LNCaP clone FGC (cell line): ENCODE measurements at regions not wholly inside any gene's neighbourhood (a gene's known extent, or its start where the extent isn't known, plus 50 kb on each side); places are given as distances from the start of the nearest gene placed in this dataset.
"Not testable (repeated sequence)": the region's sequence is repeated elsewhere in the genome, so short reads cannot be mapped to it uniquely, and the experiment has no call there.

Source experiments
- DNase-seq: peaks from one replicate; pipeline ENCODE4 v3.0.0-alpha.2; 2011; ENCODE audit warnings: low read depth
- H3K4me3 ChIP-seq: 2 replicates; pipeline ENCODE4 v1.5.1; 2011; ENCODE audit warnings: mild to moderate bottlenecking, low read depth, low read length, control low read depth
- TF ChIP-seq, protein P1 (sequence below): IDR thresholded peaks from 2 replicates; pipeline ENCODE4 v1.5.1; 2012; ENCODE audit warnings: mild to moderate bottlenecking; ENCODE audit not compliant: control insufficient read depth, insufficient read depth; ENCODE audit errors: extremely low read depth

DNA sequence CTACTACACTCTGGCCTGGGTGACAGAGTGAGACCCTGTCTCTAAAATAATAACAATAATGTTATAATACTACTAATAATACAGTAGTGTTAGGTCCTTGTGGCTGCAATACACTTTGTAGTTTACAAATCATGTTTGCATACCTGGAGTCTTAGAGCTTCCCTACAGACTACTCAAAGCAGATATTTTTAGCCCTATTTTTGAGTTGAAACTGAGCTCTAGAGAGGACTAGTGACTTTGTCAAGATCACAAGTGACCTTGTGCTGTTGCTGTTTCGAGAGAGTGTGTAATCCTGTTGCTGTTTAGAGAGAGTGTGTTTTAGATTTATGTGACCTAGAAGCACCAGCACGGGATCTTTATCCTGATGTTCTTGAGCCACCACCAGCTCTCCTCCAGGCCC is 105.3 kb upstream of the RNU6-1 start:
- no peak for DNase-seq
- no peak overlapping the region for H3K4me3 ChIP-seq
- TF ChIP-seq, protein P1, sequence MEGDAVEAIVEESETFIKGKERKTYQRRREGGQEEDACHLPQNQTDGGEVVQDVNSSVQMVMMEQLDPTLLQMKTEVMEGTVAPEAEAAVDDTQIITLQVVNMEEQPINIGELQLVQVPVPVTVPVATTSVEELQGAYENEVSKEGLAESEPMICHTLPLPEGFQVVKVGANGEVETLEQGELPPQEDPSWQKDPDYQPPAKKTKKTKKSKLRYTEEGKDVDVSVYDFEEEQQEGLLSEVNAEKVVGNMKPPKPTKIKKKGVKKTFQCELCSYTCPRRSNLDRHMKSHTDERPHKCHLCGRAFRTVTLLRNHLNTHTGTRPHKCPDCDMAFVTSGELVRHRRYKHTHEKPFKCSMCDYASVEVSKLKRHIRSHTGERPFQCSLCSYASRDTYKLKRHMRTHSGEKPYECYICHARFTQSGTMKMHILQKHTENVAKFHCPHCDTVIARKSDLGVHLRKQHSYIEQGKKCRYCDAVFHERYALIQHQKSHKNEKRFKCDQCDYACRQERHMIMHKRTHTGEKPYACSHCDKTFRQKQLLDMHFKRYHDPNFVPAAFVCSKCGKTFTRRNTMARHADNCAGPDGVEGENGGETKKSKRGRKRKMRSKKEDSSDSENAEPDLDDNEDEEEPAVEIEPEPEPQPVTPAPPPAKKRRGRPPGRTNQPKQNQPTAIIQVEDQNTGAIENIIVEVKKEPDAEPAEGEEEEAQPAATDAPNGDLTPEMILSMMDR, result no peak

DNA sequence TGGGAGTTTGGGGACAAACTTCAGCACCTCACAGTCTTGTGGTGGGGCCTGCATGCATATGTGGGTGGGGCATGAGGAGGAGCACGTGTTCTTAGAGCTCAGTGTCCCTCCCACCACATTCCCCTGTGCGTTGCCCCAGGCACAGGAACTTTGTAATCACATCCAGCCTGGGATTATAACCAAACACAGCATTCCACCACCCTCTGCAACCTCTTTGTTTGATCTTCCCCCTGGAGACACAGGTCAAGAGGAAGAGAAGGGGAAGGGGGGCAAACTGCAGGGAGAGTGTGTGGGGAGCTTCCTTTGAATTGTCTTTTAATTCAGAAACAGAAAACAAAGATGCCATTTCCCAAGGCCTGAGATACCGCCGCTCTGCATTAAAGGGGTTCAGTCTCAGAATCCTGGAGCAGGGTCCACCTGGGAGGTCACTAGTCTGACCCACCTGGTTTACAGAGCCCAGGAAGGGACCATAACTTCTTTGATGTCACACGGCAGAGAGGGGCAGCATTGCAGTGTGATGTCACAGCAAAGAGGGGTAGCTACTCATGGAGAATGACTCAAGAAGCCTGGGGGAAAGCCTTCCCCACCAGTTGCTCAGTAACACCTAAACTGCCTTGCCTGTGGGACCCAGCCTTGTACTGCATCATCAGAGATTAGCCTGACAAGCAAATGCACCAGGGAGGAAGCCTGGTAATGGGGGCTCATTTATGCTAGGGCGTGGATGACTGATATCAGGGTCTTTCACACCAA is 106.3 kb upstream of the RNU6-1 start:
- no peak overlapping the region for H3K4me3 ChIP-seq
- TF ChIP-seq, protein P1, result no peak
- no peak for DNase-seq

DNA sequence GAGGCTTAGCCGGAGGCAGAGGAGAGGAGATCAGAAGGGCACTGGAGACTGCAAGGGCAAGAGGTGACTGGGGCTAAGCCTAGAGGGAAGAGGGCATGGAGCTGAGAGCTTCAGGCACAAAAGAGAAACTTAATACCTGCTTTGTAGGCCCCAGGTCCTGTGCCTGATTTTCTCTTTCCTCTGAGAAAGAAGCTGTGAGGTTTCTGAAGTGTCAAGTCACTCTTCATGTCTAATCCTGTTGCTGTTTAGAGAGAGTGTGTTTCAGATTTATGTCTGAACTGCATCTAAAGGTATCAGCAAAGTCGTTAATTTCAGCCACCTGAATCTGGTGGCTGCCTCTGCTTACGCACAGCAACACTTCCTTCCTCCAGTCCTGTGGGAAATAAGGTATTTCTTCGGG is 106.9 kb upstream of the RNU6-1 start:
- TF ChIP-seq, protein P1, result no peak
- DNase-seq, result no peak
- no peak overlapping the region for H3K4me3 ChIP-seq

DNA sequence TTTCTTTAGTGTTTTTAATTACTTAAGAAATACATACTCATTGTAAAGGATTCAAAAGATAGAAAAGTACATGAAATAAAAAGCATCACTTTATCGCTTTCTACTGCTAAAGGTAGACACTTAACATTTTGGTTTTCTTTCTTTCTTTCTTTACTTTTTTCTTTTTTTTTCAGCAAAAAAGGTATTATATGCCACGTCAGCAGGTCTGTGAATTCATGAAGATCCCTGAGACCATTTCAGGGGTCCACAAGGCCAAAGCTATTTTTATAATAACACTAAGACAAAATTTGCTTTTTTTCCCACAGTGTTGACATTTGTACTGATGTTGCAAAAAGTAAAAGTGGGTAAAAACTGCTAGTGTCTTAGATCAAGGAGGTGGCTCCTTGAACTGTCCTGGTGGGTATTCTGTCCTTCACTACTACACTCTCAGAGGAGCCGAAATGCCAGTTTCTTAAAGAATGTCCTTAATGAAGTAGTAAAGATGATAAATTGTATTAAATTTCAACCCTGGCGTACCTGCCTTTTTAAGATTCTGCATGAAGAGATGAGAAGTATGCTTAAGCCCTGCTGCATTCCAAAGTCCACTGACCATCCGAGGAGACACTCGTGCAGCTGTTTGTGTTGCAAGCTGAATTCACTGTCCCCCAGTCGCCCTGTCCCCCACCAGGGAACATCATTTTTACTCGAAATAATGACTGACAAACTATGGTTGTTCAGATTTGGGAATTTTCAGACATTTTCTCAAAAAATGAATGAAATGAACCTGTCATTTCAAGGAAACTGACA is 106.7 kb upstream of the PIAS1 start:
- H3K4me3 ChIP-seq, result no peak overlapping the region
- TF ChIP-seq, protein P1, result no peak
- DNase-seq, result no peak

DNA sequence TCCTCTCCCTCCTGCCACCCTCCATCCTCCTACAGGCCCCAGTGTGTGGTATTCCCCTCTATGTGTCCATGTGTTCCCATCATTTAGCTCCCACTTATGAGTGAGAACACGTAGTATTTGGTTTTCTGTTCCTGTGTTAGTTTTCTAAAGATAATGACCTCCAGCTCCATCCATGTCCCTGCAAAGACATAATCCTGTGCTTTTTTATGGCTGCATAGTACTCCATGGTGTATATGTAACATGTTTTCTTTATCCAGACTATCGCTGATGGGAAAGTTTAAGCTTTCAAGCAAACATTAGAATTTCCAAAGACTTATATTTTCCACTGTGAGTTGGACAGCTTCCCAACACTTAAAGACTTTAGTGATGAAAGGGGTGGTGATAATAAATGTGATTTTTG is 105.9 kb upstream of the PIAS1 start:
- DNase-seq, result no peak
- H3K4me3 ChIP-seq, result no peak overlapping the region
- TF ChIP-seq, protein P1, result no peak

DNA sequence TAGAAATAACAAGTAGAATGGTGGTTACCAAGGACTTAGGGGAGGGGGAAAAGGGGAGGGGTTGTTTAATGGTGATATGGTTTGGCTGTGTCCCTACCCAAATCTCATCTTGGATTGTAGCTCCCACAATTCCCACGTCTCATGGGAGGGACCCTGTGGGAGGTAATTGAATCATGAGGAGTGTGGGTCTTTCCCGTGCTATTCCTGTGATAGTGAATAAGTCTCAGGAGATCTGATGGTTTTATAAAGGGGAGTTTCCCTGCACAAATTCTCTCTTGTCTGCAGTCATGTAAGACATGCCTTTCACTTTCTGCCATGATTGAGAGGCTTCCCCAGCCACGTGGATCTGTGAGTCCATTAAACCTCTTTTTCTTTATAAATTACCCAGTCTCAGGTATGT is 102.9 kb upstream of the PIAS1 start:
- DNase-seq, H3K4me3 ChIP-seq: not testable (repeated sequence)

DNA sequence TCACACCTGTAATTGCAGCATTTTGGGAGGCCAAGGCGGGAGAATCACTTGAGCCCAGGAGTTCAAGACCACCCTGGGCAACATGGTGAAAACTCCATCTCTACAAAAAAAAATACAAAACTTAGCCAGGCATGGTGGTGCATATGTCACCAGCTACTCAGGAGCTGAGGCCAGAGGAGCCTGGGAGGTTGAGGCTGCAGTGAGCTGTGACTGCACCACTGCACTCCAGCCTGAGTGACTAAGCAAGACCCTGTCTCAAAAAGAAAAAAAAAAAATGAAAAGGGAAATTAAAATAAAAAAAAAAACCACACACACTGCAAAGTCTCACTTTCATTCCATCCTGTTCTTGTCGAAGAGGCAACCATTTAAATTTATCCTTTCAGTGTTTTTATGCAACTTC is 100.8 kb upstream of the PIAS1 start:
- no peak overlapping the region for H3K4me3 ChIP-seq
- TF ChIP-seq, protein P1, result no peak
- DNase-seq, result no peak
